Prostate gland (tissue), 2 donors: ENCODE measurements at regions not wholly inside any gene's neighbourhood (a gene's known extent, or its start where the extent isn't known, plus 50 kb on each side); places are given as distances from the start of the nearest gene placed in this dataset.

Experiments used
- POLR2A ChIP-seq: fragments of 450-650 bp; IDR thresholded peaks from one replicate; pipeline ENCODE4 v1.6.1; 2016; ENCODE audit warnings: antibody characterized with exemption, mild to moderate bottlenecking
- POLR2AphosphoS5 ChIP-seq: sonication (generic); formaldehyde crosslinking; IDR thresholded peaks from one replicate; pipeline ENCODE4 v1.6.1; 2017; ENCODE audit warnings: antibody characterized with exemption
- TF ChIP-seq, protein P1 (sequence below), 4 experiments: fragments of 200-600 bp in 2 of 4; fragments of 450-650 bp in 2 of 4; sonication (generic) in 2 of 4; IDR thresholded peaks; 1 replicate in 3 of 4; 2 replicates in 1 of 4; pipeline ENCODE4 v1.5.1; 2016 to 2019; ENCODE audit warnings: antibody characterized with exemption in 4 of 4, mild to moderate bottlenecking in 2 of 4, moderate library complexity in 2 of 4

DNA sequence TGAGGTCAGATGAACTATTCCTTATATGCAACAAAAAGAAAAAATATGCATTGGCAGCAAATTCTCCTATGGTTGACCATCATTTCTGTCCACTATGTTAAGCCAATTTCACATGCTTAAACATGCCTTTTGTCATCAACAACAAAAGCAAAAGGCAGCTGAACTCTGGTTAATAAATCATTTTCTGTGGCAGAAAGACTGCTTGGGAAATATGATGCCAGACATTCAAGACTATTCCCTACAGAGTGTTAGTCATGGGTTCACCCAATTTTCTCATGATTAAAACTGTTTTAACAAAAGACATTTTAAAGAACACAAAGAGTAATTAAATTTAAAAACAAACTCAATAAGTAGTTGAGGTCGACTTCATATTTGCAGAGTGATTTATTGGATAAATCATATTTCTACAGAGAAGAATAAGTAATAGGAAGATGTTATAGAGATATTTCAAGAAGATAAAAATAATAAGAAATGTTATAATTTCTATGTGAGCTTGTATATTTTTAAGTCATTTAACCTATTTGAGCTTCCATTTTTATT is 890.6 kb downstream of the STPG2 start:
- TF ChIP-seq, protein P1, sequence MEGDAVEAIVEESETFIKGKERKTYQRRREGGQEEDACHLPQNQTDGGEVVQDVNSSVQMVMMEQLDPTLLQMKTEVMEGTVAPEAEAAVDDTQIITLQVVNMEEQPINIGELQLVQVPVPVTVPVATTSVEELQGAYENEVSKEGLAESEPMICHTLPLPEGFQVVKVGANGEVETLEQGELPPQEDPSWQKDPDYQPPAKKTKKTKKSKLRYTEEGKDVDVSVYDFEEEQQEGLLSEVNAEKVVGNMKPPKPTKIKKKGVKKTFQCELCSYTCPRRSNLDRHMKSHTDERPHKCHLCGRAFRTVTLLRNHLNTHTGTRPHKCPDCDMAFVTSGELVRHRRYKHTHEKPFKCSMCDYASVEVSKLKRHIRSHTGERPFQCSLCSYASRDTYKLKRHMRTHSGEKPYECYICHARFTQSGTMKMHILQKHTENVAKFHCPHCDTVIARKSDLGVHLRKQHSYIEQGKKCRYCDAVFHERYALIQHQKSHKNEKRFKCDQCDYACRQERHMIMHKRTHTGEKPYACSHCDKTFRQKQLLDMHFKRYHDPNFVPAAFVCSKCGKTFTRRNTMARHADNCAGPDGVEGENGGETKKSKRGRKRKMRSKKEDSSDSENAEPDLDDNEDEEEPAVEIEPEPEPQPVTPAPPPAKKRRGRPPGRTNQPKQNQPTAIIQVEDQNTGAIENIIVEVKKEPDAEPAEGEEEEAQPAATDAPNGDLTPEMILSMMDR (IDR thresholded peaks at IDR 0.05) = no peak
- no peak for TF ChIP-seq POLR2AphosphoS5
- no peak for TF ChIP-seq POLR2A
